GM12878 (cell line): ENCODE measurements at regions not wholly inside any gene's neighbourhood (a gene's known extent, or its start where the extent isn't known, plus 50 kb on each side); places are given as distances from the start of the nearest gene placed in this dataset.
A peak's percentile ranks its signal among the peaks of the same experiment; 100 is the strongest.

ENCODE experiments used
- ATAC-seq: fragments of 200-7000 bp; cut with Tn5 transposase; 3 replicates; pipeline ENCODE4 v1.9.1; 2020; ENCODE audit warnings: mild to moderate bottlenecking, moderate library complexity
- BruUV-seq: library from RNA; stranded (reverse); fragments of 400-500 nt; replicated peaks from 2 replicates; lab custom pipeline; 2021; lab: Mats Ljungman, UMichigan
- CTCF ChIA-PET: fragments of 300-600 bp; sonication (Branson Sonifier 250); formaldehyde crosslinking; extraction: SDS; loops from one replicate; lab custom pipeline; 2021; ENCODE audit warnings: inconsistent platforms; lab: Yijun Ruan, JAX
- POLR2A ChIA-PET: fragments of 350-600 bp; formaldehyde crosslinking; extraction: SDS; loops from one replicate; lab custom pipeline; 2021; ENCODE audit warnings: inconsistent platforms; lab: Charles Lee
- RAD21 ChIA-PET: fragments of 300-600 bp; sonication (Branson Sonifier 250); formaldehyde crosslinking; loops from one replicate; lab custom pipeline; 2023; ENCODE audit warnings: antibody characterized with exemption; ENCODE audit not compliant: unreplicated experiment; lab: Charles Lee
- SMC1A ChIA-PET: fragments of 300-600 bp; sonication (Branson Sonifier 250); formaldehyde crosslinking; loops from one replicate; lab custom pipeline; 2023; ENCODE audit not compliant: unreplicated experiment, uncharacterized antibody; lab: Charles Lee
- DNase-seq: peaks from one replicate; pipeline ENCODE4 v3.0.0-alpha.2; 2011; ENCODE audit warnings: low read depth, low spot score
- FAIRE-seq: peaks from 3 replicates; lab custom pipeline; 2011; peaks lifted over from hg19 to GRCh38; lab: Jason Lieb, UNC
- H2AFZ ChIP-seq: 2 replicates; pipeline ENCODE4 v1.6.0; 2011; ENCODE audit warnings: low read depth, low read length, control low read depth; ENCODE audit not compliant: control insufficient read depth
- H3K27ac ChIP-seq: 2 replicates; pipeline ENCODE4 v1.5.1; 2011; ENCODE audit warnings: control low read depth; ENCODE audit not compliant: control insufficient read depth, insufficient read depth
- H3K27me3 ChIP-seq, 2 experiments: replicated peaks in 1 of 2; 2 replicates each; pipeline versions ENCODE4 v1.6.0 to v1.6.1; 2011; ENCODE audit warnings: low read length in 1 of 2; ENCODE audit not compliant: control insufficient read depth in 2 of 2, insufficient read depth in 2 of 2
- H3K36me3 ChIP-seq, 2 experiments: 2 replicates each; pipeline ENCODE4 v1.5.1; 2011; ENCODE audit warnings: low read length in 1 of 2; ENCODE audit not compliant: control insufficient read depth in 2 of 2, insufficient read depth in 2 of 2
- H3K4me1 ChIP-seq: 2 replicates; pipeline ENCODE4 v1.6.1; 2011; ENCODE audit warnings: mild to moderate bottlenecking, low read length, moderate library complexity, mixed read lengths; ENCODE audit not compliant: control insufficient read depth, insufficient read depth
- H3K4me2 ChIP-seq: 2 replicates; pipeline ENCODE4 v1.6.0; 2011; ENCODE audit warnings: control low read depth; ENCODE audit not compliant: control insufficient read depth, insufficient read depth
- H3K4me3 ChIP-seq: fragments of 200-600 bp; sonication (generic); 2 replicates; pipeline ENCODE4 v1.5.1; 2016
- H3K79me2 ChIP-seq: 2 replicates; pipeline ENCODE4 v1.6.0; 2011; ENCODE audit warnings: low read length; ENCODE audit not compliant: control insufficient read depth, insufficient read depth
- H3K9ac ChIP-seq: 2 replicates; pipeline ENCODE4 v1.8.0; 2011; ENCODE audit warnings: low read length, control low read depth, mixed read lengths; ENCODE audit not compliant: control insufficient read depth, insufficient read depth
- H3K9me3 ChIP-seq: replicated peaks from 3 replicates; pipeline ENCODE4 v1.5.1; 2011; ENCODE audit warnings: mild to moderate bottlenecking, low read length; ENCODE audit not compliant: control insufficient read depth, insufficient read depth
- H4K20me1 ChIP-seq: 2 replicates; pipeline ENCODE4 v1.6.0; 2011; ENCODE audit not compliant: control insufficient read depth, insufficient read depth
- BMI1 ChIP-seq: fragments of 450-650 bp; IDR thresholded peaks from 2 replicates; pipeline ENCODE4 v1.6.1; 2016; ENCODE audit warnings: mild to moderate bottlenecking, moderate library complexity, borderline replicate concordance
- MXI1 ChIP-seq: fragments of 150-350 bp; IDR thresholded peaks from 2 replicates; pipeline ENCODE4 v1.6.1; 2011; ENCODE audit warnings: low read depth, mild to moderate bottlenecking, inconsistent platforms, low read length, improper control_type of control experiment
- NR2C1 ChIP-seq: fragments of 450-650 bp; IDR thresholded peaks from 2 replicates; pipeline ENCODE4 v1.6.1; 2017; ENCODE audit warnings: antibody characterized with exemption, mild to moderate bottlenecking, moderate library complexity
- WGBS: methylation state at CpG from one replicate; pipeline ENCODE4 v1.1.6; 2016; ENCODE audit warnings: low lambda C conversion rate; ENCODE audit not compliant: insufficient replicate concordance, insufficient coverage; ENCODE audit errors: missing lambda C conversion rate; 5-methylcytosine and 5-hydroxymethylcytosine counted together
- in situ Hi-C: fragments of 300-500 bp; cut with MboI; formaldehyde crosslinking; loops from 9 replicates; pipeline ENCODE4 v1.14.3; 2018; ENCODE audit warnings: mixed read lengths
- intact Hi-C: fragments of 100-400 bp; cut with micrococcal nuclease; formaldehyde crosslinking; loops from one replicate; pipeline ENCODE4 v1.14.2; 2022; ENCODE audit not compliant: unreplicated experiment
- TF ChIP-seq, protein P1 (sequence below): IDR thresholded peaks from 2 replicates; pipeline ENCODE4 v1.6.1; 2011; ENCODE audit warnings: mild to moderate bottlenecking, low read depth, low read length, moderate library complexity; ENCODE audit not compliant: insufficient replicate concordance
- TF ChIP-seq, protein P2 (sequence below): fragments of 150-350 bp; IDR thresholded peaks from 2 replicates; pipeline ENCODE4 v1.6.1; 2016; ENCODE audit warnings: low read depth, low read length

- SMC1A ChIA-PET = interaction anchor here (1.0 to 2.0 kb wide), 4 partner anchors 15 to 337 kb away, joined by 3 to 8 read pairs (median 6); no protein-coding TSS in a partner anchor
- BruUV-seq = no TSS peak
- no peak for DNase-seq
- peak overlapping the region; percentile 57 for H2AFZ ChIP-seq
- no peaks in the 10 kb centered on the region for H3K36me3 ChIP-seq
- ATAC-seq = no peak
- no peak overlapping the region for H3K9ac ChIP-seq
- peaks cover 16% of the 10 kb centered on the region; the same call in 2 of the 3 replicates for H3K9me3 ChIP-seq
- TF ChIP-seq, protein P1, sequence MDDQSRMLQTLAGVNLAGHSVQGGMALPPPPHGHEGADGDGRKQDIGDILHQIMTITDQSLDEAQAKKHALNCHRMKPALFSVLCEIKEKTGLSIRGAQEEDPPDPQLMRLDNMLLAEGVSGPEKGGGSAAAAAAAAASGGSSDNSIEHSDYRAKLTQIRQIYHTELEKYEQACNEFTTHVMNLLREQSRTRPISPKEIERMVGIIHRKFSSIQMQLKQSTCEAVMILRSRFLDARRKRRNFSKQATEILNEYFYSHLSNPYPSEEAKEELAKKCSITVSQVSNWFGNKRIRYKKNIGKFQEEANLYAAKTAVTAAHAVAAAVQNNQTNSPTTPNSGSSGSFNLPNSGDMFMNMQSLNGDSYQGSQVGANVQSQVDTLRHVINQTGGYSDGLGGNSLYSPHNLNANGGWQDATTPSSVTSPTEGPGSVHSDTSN = no peak
- TF ChIP-seq, protein P2, sequence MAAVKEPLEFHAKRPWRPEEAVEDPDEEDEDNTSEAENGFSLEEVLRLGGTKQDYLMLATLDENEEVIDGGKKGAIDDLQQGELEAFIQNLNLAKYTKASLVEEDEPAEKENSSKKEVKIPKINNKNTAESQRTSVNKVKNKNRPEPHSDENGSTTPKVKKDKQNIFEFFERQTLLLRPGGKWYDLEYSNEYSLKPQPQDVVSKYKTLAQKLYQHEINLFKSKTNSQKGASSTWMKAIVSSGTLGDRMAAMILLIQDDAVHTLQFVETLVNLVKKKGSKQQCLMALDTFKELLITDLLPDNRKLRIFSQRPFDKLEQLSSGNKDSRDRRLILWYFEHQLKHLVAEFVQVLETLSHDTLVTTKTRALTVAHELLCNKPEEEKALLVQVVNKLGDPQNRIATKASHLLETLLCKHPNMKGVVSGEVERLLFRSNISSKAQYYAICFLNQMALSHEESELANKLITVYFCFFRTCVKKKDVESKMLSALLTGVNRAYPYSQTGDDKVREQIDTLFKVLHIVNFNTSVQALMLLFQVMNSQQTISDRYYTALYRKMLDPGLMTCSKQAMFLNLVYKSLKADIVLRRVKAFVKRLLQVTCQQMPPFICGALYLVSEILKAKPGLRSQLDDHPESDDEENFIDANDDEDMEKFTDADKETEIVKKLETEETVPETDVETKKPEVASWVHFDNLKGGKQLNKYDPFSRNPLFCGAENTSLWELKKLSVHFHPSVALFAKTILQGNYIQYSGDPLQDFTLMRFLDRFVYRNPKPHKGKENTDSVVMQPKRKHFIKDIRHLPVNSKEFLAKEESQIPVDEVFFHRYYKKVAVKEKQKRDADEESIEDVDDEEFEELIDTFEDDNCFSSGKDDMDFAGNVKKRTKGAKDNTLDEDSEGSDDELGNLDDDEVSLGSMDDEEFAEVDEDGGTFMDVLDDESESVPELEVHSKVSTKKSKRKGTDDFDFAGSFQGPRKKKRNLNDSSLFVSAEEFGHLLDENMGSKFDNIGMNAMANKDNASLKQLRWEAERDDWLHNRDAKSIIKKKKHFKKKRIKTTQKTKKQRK = no peak
- TF ChIP-seq NR2C1 (no peak), BMI1 (0 out of 2 replicates have a peak, but pooled peaks have one; percentile 18), MXI1 (peak; percentile 39; the same call in 1 of the 2 replicates)
- TF ChIP-seq, all 136 proteins: peak for 2
- Histone ChIP-seq H3K4me2 (peak overlapping the region; percentile 68), H3K27ac (no peak overlapping the region), H3K4me1 (peaks cover 5% of the 10 kb centered on the region; the same call in 1 of the 2 replicates), H3K4me3 (peak overlapping the region; percentile 43), H3K27me3 (peaks cover 2 to 25% of the 10 kb centered on the region in 2 experiments), H4K20me1 (no peaks in the 10 kb centered on the region), H3K79me2 (no peaks in the 10 kb centered on the region)
- CTCF ChIA-PET = interaction anchor here (0.7 to 1.7 kb wide), 11 partner anchors 10 to 503 kb away, joined by 3 to 9 read pairs (median 3); no protein-coding TSS in a partner anchor
- RAD21 ChIA-PET = interaction anchor here (0.6 to 2.4 kb wide), 5 partner anchors 16 to 682 kb away, joined by 3 to 13 read pairs (median 3); a partner anchor contains a TSS
- in situ Hi-C loops (loop anchor here (5.0 kb wide), 1 partner anchor 1296 kb away; the partner anchor contains the start of gene HOXA7), intact Hi-C loops (no loop called here)
- POLR2A ChIA-PET = interaction anchor here (0.6 to 0.9 kb wide), 2 partner anchors 92 to 536 kb away, joined by 3 read pairs; no protein-coding TSS in a partner anchor
- under 1% methylated on average over 15 of the region's 15 CpGs for WGBS
- no peak for FAIRE-seq
These were observed 290.3 kb upstream of the NFE2L3 start for GRCh38 chr7:25861601-25862260.
